ACC112 (cell line): ENCODE measurements at regions not wholly inside any gene's neighbourhood (a gene's known extent, or its start where the extent isn't known, plus 50 kb on each side); places are given as distances from the start of the nearest gene placed in this dataset.
A peak's percentile ranks its signal among the peaks of the same experiment; 100 is the strongest.
"Not testable (repeated sequence)": the region's sequence is repeated elsewhere in the genome, so short reads cannot be mapped to it uniquely, and the experiment has no call there.

Source experiments
- H2AFZ ChIP-seq: fragments of 200-600 bp; sonication (generic); one replicate; pipeline ENCODE4 v1.6.0; 2017; ENCODE audit warnings: antibody characterized with exemption, low read length; ENCODE audit not compliant: unreplicated experiment
- H3K27ac ChIP-seq: fragments of 200-600 bp; sonication (generic); 2 replicates; pipeline ENCODE4 v1.5.1; 2014; ENCODE audit warnings: low read depth, mild to moderate bottlenecking, antibody characterized with exemption, low read length, moderate library complexity
- H3K27me3 ChIP-seq: fragments of 200-600 bp; sonication (generic); 2 replicates; pipeline ENCODE4 v1.6.1; 2014; ENCODE audit warnings: mild to moderate bottlenecking, antibody characterized with exemption, low read length, moderate library complexity, mixed read lengths; ENCODE audit not compliant: insufficient read depth
- H3K36me3 ChIP-seq: fragments of 200-600 bp; sonication (generic); 2 replicates; pipeline ENCODE4 v1.6.1; 2016; ENCODE audit warnings: mild to moderate bottlenecking, antibody characterized with exemption, low read length, moderate library complexity, mixed read lengths; ENCODE audit not compliant: insufficient read depth
- H3K4me1 ChIP-seq: fragments of 200-600 bp; sonication (generic); one replicate; pipeline ENCODE4 v1.6.1; 2016; ENCODE audit warnings: low read length, mixed read lengths; ENCODE audit not compliant: insufficient read depth, unreplicated experiment, control insufficient read depth
- H3K4me3 ChIP-seq: fragments of 200-600 bp; sonication (generic); 2 replicates; pipeline ENCODE4 v1.5.1; 2014; ENCODE audit warnings: mild to moderate bottlenecking, low read depth, low read length
- H3K79me2 ChIP-seq: fragments of 200-600 bp; sonication (generic); one replicate; pipeline ENCODE4 v1.6.0; 2016; ENCODE audit warnings: low read length; ENCODE audit not compliant: control insufficient read depth, unreplicated experiment, insufficient read depth

- no peaks in the 10 kb centered on the region for H3K79me2 ChIP-seq
- H3K4me1 ChIP-seq = peaks cover 37% of the 10 kb centered on the region
- peak overlapping the region; percentile 95 for H3K27ac ChIP-seq
- H3K27me3 ChIP-seq = no peaks in the 10 kb centered on the region
- no peaks in the 10 kb centered on the region for H3K36me3 ChIP-seq
- H3K4me3 ChIP-seq = no peak overlapping the region
- peak overlapping the region; percentile 53 for H2AFZ ChIP-seq
These were observed 142.6 kb downstream of the EMP1 start for GRCh38 chr12:13339091-13339490.

GRCh38 chr12:13337791-13338190 is 141.3 kb downstream of the EMP1 start:
- Histone ChIP-seq H3K79me2 (no peaks in the 10 kb centered on the region), H3K27ac (no peak overlapping the region), H3K27me3 (no peaks in the 10 kb centered on the region), H3K4me3 (no peak overlapping the region), H3K4me1 (peaks cover 25% of the 10 kb centered on the region), H3K36me3 (no peaks in the 10 kb centered on the region), H2AFZ (no peak overlapping the region)

GRCh38 chr12:13336216-13336615 is 139.7 kb downstream of the EMP1 start:
- Histone ChIP-seq H3K27ac (no peak overlapping the region), H3K4me1 (peaks cover 19% of the 10 kb centered on the region), H3K4me3 (no peak overlapping the region), H2AFZ (no peak overlapping the region), H3K36me3 (no peaks in the 10 kb centered on the region), H3K27me3 (no peaks in the 10 kb centered on the region), H3K79me2 (no peaks in the 10 kb centered on the region)

GRCh38 chr12:13328535-13328934 is 132.0 kb downstream of the EMP1 start:
- no peaks in the 10 kb centered on the region for H3K79me2 ChIP-seq
- no peak overlapping the region for H3K4me3 ChIP-seq

GRCh38 chr12:13326076-13326475 is 129.6 kb downstream of the EMP1 start:
- Histone ChIP-seq H3K36me3 (no peaks in the 10 kb centered on the region), H3K4me3 (no peak overlapping the region), H3K79me2 (no peaks in the 10 kb centered on the region), H3K4me1 (no peaks in the 10 kb centered on the region), H3K27me3 (peaks cover 10% of the 10 kb centered on the region; the same call in 1 of the 2 replicates), H2AFZ (no peak overlapping the region), H3K27ac (no peak overlapping the region)

More at GRCh38 chr12:13328535-13328934, 132.0 kb downstream of the EMP1 start:
- no peaks in the 10 kb centered on the region for H3K4me1 ChIP-seq
- peaks cover 7% of the 10 kb centered on the region; the same call in 1 of the 2 replicates for H3K27me3 ChIP-seq
- H2AFZ ChIP-seq = no peak overlapping the region
- no peaks in the 10 kb centered on the region for H3K36me3 ChIP-seq
- H3K27ac ChIP-seq = no peak overlapping the region

GRCh38 chr12:13325037-13325436 is 128.5 kb downstream of the EMP1 start:
- not testable (repeated sequence) for H3K4me1 ChIP-seq, H2AFZ ChIP-seq
- peaks cover 10% of the 10 kb centered on the region; the same call in 1 of the 2 replicates for H3K27me3 ChIP-seq

GRCh38 chr12:13318231-13319015 is 121.9 kb downstream of the EMP1 start:
- H3K27ac ChIP-seq = no peak overlapping the region
- H3K4me1 ChIP-seq = no peaks in the 10 kb centered on the region
- H2AFZ ChIP-seq = no peak overlapping the region
- no peaks in the 10 kb centered on the region for H3K36me3 ChIP-seq
- no peaks in the 10 kb centered on the region for H3K79me2 ChIP-seq
- peaks cover 3% of the 10 kb centered on the region; the same call in 1 of the 2 replicates for H3K27me3 ChIP-seq
- H3K4me3 ChIP-seq = no peak overlapping the region

More at GRCh38 chr12:13325037-13325436, 128.5 kb downstream of the EMP1 start:
- not testable (repeated sequence) for H3K27ac ChIP-seq, H3K79me2 ChIP-seq, H3K4me3 ChIP-seq, H3K36me3 ChIP-seq

GRCh38 chr12:13316587-13317246 is 120.2 kb downstream of the EMP1 start:
- no peaks in the 10 kb centered on the region for H3K4me1 ChIP-seq
- H3K27me3 ChIP-seq = no peaks in the 10 kb centered on the region
- H3K79me2 ChIP-seq = no peaks in the 10 kb centered on the region
- H3K27ac ChIP-seq = no peak overlapping the region
- no peaks in the 10 kb centered on the region for H3K36me3 ChIP-seq
- no peak overlapping the region for H2AFZ ChIP-seq
- no peak overlapping the region for H3K4me3 ChIP-seq

GRCh38 chr12:13313886-13314285 is 117.4 kb downstream of the EMP1 start:
- H2AFZ ChIP-seq = no peak overlapping the region
- H3K4me3 ChIP-seq = no peak overlapping the region
- H3K27ac ChIP-seq = no peak overlapping the region
- no peaks in the 10 kb centered on the region for H3K4me1 ChIP-seq
- no peaks in the 10 kb centered on the region for H3K79me2 ChIP-seq
- 0 out of 2 replicates have a peak, but pooled peaks cover 5% of the 10 kb centered on the region for H3K27me3 ChIP-seq
- H3K36me3 ChIP-seq = no peaks in the 10 kb centered on the region

- H3K36me3 ChIP-seq = no peaks in the 10 kb centered on the region
- 0 out of 2 replicates have a peak, but pooled peaks cover 5% of the 10 kb centered on the region for H3K27me3 ChIP-seq
- H3K79me2 ChIP-seq = no peaks in the 10 kb centered on the region
- no peak overlapping the region for H2AFZ ChIP-seq
- no peak overlapping the region for H3K4me3 ChIP-seq
- H3K27ac ChIP-seq = no peak overlapping the region
- H3K4me1 ChIP-seq = peaks cover 3% of the 10 kb centered on the region
These were observed 115.0 kb downstream of the EMP1 start for GRCh38 chr12:13311551-13311950.
